NCI-H82 treated with DMSO at 0.1 percent for 48 hours (cell line): ENCODE measurements at regions not wholly inside any gene's neighbourhood (a gene's known extent, or its start where the extent isn't known, plus 50 kb on each side); places are given as distances from the start of the nearest gene placed in this dataset.
A peak's percentile ranks its signal among the peaks of the same experiment; 100 is the strongest.

ENCODE experiments used
- DNase-seq: peaks from one replicate; lab custom pipeline; 2025; ENCODE audit not compliant: unreplicated experiment; lab: John Stamatoyannopoulos, UW

DNA sequence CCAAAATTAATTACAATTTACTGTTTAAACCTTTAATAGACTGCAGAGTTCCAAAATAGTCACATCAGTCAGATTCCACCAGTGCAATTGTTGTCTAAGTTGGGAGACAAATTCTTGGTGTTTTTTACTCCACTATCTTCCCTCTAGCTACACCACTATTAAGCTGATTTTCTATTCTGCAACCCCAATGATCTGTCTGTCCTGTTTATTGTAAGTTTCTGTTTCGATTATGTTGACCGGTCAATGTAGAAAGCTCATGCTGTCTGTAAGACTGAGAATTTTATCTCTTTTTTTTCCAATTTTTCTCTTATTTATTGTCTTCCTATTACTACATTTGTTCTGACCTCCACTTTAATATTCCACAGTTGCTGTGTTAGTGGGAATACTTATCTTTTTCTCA lies 557.5 kb downstream of the SH2D4B start:
- no peak for DNase-seq

DNA sequence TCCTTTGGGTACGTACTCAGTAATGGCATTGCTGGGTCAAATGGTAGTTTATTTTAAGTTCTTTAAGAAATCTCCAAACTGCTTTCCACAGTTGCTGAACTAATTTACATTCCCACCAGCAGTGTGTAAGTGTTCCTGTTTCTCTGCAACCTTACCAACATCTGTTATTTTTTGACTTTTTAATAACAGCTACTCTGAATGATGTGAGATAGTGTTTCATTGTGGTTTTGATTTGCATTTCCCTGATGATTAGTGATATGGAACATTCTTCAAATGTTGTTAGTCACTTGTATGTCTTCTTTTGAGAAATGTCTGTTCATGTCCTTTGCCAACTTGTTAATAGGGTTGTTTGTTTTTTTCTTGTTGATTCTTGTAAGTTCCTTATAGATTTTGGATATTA lies 558.9 kb downstream of the SH2D4B start:
- DNase-seq, result no peak

DNA sequence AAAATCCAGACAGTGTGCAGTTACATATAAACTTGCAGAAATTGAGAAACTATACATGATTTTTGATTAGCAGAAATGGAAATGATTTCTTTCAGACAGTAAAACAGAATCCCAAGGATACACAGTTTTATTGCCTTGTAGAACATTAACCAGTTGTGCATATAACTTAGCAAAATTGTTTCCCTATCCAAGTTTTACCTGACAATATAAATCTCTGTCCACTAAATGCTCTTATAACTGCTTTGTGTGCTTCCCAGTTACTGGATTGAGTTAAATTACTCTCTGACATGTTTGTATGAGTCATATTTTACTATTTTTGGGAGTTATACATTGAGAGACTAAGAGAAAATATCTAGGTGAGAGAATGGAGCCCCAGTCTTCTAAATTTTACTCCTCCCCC lies 563.4 kb downstream of the SH2D4B start:
- DNase-seq, result no peak

DNA sequence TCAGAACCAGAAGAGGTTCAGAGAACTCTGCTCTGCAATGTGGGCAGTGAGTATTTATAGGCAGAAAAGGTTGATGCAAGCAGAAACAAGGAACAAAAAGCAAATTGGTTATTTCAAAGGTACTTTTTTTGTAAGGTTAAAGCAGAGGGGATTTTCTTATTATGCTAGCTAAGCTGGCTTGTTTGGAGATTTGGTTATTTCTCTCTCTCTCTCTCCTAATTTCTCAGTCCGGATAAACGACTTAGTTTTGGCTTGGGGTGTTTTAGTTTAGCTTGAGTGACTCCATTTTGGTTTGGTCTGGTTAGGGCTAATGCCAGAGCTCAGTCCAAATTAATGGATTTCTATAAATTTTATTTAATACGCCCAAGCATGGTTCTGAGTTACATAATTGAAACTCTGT lies 566.8 kb downstream of the SH2D4B start:
- no peak for DNase-seq

DNA sequence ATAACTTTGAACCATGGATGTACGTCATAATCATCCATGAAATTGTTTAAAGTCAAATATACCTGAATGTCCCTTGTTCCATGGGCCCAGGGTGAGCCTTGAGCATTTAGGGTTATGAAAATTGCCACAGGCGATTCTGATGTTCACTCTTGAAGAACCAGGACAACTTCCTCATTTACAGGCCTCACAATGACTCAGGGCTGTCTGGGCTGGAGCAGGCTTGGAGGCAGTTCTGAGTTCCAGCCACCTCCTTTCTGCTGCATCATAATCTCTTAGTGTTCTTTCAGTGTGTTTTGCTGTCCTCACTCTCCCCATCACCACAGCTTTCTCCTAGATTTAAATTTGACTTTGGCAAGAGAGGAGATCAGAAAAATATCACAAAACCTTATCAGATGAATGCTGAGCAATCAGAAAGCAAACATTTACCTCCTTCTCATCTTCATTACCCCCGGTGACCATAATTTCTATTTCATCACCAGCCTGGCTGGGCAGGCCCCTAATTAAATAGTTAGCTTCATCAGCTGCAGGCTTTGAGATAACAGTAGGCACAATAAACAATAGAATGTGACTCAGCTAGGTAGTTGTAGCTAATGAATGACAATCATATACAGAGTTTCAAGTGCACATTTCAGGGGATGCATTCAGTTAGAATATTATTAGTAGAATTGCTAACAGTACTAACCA lies 571.0 kb downstream of the SH2D4B start:
- no peak for DNase-seq

DNA sequence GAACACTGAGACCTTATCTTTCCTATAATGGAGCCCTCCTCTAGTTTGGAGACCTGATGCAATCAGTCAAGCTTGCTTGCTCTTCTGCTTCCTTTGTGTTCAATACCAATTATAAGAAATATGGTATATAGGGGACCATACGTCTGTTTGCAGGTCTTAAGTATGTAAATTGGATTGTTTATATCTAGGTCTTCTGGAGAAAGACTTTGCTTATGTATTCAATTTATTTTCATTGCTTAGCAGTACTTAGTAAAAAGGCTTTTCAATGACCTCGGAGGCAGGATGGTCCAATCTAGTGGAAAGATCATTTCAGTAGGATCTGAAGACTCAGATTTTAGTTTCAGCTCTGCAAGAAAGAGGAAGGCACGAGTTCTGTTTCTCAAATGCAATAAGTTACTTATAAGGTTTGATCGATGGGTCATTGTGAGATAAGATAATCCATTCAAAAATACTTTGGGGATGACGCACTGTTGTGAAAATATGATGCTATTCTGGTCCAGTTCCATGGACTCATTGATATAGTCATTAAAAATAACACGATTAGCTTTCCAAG lies 571.6 kb downstream of the SH2D4B start:
- no peak for DNase-seq

DNA sequence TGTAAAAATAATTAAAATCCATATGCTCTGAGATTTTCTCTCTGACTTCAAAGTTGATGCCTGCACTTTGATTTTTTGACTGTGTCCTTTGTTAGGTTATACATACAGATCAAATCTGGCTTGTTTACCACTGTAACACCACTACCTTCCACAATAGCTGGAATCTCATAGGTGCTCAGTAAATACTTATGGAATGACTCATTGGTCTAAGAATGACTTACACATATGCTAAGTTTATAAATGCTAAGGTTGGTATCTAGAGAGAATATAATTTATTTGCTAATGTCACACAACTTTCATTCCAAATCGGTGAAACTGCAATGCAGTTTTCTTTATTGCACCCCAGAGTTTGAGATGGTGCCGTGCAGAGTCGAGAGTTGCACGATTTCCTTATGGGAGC lies 578.5 kb downstream of the SH2D4B start:
- DNase-seq, result no peak

DNA sequence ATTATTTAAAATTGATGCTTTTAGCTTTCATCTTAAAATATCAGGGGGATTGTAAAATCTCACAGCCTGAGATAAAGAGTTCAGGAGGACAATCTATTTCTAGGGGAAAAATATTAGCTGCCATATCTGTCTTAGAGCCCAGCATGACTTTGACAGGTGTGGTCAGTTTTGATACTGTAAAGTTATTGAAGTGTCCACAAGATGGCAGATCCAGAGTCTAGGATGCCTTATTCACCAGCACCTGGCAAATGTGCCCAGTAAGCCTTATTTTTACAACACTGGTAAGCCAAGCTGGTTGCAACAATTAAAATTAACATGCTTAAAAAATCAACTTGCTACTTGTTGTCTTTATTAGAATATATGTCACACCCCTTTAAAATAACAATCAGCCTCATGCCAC lies 579.3 kb downstream of the SH2D4B start:
- DNase-seq, result no peak

DNA sequence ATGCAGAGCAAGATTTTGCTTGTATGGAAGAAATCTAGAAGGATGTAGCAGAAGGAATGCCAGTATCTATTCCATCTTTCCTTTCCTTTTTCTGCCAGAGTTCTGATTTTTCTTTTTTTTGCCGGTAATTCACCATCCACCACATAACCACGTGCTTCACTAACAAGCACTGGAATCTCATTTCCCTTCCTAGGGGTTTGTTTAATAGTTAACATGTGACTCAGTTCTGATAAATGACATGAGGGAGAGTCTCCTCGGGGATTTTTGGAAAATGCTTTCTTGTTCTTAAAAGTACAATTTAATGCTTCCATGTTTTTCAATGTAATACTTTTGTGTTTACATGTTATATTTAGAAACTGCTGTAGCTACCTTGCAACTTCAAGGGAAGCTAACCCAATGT lies 590.2 kb downstream of the SH2D4B start:
- DNase-seq, result no peak

DNA sequence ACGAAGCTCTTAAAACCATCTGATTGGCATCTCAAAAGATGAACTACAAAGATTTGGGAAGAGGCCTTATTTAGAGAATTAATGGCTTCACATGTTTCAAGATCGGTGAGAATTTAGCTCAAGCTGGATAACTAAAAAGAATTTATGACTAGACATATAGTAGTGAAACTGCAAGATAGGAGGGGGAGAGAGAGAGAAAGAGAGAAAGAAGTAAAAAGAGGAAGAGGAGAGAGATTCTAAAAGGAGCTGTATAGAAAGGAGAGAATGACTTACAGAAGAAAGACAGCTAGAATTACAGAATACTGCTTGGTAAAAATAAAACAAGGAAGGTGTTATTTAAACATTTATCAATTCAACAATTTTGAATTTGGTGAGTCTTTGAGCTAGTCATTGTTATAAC lies 592.3 kb downstream of the SH2D4B start:
- no peak for DNase-seq

DNA sequence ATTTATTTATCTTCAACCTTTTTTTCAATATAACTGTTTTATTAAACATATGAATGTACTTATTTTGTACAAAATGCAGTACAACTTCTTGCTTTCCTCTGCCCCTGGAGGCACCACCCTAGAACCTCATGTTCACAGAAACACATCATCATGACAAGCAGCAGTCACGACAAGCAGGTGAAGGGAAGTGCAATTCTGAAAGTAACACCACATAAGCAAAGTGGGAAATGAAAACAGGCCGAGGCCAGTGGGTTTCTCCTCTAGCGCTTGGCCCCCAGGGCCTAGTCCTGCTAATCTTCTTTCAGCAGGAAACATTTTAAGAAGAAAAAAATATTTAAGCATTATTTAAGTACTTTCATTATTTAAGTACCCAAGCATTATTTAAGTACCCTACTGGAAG lies 598.1 kb downstream of the SH2D4B start:
- no peak for DNase-seq

DNA sequence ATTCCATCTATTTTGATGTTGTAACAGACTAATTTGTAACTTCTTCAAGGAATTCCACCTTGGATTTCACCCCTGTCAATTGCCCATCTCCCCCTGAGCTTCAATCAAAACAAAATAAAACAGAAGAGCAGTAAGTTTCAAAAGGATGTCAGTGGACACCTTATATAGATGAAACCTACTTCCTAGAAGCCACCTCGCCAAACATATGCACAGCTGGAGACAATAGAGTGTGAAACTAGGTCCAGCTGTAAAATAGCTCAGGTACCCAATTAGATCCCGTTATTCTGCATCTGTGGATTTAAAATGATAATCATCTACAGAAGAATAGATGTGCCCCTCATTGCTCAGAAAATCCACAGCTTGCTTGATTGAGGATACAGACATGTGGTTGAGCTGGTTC lies 598.6 kb downstream of the SH2D4B start:
- no peak for DNase-seq

DNA sequence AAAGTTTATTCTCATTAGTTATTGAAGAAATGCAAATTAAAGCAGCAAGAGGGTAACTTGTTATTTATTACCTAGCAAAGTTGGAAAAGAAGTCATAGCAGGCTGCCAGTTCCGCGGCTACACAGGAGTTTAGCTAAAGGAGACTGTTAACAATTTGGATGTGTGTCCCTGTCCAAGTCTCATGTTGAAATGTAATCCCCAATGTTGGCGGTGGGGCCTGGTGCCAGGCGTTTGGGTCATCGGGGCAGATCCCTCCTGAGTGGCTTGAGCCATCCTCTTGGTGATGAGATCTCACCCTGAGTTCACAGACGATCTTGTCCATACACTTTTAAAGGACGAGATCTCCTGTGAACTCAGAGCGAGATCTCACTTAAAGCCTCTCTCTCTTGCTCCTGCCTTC lies 608.3 kb downstream of the SH2D4B start:
- no peak for DNase-seq

DNA sequence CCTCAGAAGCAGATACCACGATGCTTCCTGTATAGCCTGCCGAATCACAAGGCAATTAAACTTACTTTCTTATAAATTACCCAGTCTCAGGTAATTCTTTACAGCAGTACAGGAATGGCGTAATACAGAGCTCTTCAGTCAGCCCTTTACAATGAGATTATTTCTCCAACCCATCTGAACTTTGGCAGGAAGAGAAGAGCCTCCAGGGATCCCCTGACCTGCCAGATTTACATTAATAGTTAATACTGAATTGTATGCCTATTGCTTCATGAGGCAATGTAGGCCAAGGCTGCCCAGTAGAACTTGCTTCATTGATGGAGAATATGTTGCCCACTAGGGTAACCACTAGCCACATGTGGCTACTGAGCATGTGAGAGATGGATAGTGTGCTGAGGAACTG lies 608.7 kb downstream of the SH2D4B start:
- DNase-seq, result no peak

DNA sequence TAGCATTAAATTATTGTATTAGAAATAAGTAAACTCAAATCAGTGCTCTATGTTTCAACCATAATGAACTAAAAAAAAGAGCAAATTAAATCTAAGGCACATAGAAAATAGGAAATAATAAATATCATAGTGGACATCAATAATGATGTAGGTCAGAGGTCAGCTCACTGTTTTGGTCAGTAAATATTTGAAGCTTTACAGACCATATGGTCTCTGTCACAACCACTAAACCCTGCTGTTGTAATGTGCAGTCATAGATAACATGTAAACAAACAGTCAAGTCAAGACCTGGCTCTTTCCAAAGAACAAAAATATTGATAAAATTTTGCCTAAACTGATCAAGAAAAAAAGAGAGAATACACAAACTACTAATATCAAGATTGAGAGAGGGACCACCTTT lies 615.0 kb downstream of the SH2D4B start:
- no peak for DNase-seq

DNA sequence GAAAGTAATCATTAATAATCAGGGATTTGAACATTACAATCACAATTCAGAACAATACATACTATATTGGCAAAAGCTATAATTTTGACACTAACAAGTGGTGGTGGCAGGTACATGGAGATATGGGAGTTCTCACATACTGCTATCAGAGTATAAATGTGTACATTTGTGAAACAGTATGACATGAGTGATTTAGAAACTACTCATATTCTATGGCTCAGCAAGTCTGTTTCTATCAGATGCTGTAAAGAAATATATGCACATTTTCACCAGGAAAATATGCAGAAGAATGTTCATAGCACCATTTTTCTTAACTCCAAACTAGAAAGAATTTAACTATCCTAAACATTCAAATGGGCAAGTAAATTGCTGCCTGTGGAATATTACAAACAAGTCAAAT lies 620.0 kb downstream of the SH2D4B start:
- no peak for DNase-seq

DNA sequence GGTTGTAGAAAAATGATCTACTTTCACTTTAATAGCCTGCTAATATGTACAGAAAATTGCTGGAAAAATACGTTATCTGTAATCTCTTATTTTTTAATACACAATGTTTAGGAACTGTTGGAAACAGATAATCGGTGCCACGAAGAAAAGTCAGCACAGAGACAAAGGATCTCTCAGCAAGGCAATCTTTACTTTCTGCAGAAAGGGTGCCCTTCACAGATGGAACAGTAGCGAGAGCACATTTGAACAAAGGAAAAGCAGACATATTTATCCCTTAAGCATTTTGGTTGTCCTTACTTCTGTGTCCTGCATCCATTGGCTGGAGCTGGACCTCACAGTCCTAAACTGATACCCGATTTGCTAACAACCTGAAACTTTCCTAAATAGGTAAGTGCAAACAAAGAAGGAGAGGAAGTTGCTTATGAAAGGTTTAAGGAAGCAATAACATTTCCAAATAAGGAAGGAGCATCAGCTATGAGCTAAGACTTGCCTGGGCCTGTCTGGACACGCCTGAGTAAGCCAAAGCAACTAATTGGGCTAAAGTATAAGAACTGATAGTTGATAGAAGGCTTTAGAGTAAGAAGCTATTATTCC lies 640.0 kb downstream of the SH2D4B start:
- no peak for DNase-seq

DNA sequence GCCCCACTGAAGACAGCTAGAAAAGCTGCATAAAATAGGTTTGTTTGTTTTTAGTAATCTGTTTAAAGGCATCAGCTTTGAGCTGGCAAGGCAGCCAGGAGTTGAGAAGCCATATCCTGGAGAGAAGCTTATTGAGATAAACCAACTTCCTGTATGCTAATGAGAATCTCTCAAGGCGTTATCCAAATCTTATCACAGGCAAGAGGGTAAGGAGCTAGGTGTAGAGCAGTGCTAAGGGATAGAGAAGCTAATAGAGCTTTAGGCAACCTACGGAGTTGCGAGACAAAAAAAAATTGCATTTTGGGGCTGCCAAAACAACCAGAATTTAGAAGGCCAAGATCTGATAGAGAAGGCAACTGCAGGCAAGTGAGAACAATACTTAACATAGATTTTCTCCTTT lies 641.6 kb downstream of the SH2D4B start:
- DNase-seq, result no peak

DNA sequence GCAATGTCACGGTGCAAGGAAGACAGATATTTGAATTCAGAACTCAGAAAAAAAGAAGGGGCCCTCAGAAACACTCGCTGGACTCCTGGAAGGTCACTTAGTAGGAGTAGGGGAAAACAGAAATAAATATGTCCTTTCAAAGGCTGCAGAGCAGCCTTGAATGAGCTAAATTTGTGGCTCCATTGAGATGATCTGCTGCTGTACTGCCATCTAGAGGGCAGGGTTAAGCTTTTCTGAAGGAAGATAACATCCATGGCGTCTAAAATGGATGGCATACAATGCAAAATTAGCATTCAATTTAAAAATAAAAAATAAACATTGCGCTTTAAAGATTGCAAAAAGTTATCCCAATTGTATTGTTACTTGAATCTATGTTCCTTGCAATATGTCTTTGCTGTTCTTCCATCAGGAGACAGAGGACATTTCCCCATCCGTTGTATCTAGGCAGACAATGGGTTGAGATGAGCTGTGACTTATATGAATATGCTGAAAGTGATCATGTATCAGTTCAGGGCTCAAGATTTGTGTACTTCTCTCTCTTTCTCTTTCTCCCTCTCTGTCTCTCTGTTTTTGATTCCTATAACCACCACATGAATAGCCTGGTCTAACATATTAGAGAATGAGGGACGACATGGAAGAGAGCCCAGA lies 642.2 kb downstream of the SH2D4B start:
- DNase-seq, result peak; percentile 1

DNA sequence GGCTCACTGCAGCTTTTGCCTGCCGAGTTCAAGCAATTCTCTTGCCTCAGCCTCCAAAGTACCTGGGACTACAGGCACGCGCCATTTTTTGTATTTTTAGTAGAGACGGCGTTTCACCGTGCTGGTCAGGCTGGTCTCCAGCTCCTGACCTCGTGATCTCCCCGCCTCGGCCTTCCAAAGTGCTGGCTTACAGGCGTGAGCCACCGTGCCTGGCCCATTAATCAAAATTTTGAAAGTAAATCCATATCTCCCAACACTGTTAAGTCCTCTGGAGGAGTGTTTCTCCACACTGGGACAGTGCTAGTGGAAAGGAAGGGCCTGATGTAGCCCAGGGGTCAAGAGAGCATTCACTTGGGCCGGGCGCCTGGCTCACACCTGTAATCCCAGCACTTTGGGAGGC lies 644.6 kb downstream of the SH2D4B start:
- no peak for DNase-seq

DNA sequence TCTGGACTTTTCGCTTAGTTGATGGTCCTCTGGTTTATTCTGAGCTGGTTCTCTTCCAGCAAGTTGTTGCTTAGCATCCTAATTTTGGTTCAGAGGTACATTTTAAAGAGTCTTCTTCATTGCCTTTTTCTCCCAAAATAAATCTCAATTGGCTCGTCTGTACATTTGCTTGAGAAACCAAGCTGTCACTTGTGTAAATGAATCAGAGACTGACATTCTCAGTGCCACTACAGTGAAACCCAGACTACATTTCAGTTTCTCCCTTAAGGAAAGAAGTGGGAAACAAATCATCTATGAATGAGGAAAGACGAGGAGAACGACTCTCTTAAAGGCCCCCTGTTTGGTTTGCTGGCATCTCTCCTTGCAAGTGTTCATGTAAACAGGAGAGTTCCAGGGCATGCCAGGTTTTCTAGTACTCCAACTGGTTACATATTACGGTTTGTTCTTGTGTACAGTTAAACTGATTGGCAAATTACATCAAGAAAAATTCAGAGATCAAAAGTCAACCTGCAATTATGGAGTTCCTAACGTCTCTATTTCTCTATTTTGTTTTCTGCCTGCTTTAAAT lies 654.6 kb downstream of the SH2D4B start:
- DNase-seq, result no peak

DNA sequence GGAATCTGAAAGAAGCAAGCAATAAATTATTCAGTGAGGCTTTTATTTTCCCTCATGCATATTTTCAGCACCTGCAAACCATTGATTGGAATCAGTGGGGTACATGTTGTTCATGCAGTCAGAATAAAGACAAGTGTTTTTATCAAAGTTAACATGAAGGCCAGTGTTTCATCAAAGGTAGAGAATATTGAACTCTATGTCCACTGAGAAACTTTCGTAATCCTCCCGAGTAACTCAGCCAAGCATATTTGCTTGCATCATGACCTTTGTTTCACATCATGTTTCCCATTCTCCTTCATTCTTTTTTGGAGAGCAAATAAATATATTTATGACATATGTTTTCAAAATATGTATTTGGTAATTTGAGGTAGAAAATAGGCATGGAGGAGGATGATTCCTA lies 663.1 kb downstream of the SH2D4B start:
- no peak for DNase-seq
